Trophoblast cell (in vitro differentiated cells and primary cell): ENCODE measurements at regions not wholly inside any gene's neighbourhood (a gene's known extent, or its start where the extent isn't known, plus 50 kb on each side); places are given as distances from the start of the nearest gene placed in this dataset.
A peak's percentile ranks its signal among the peaks of the same experiment; 100 is the strongest.

Experiments
- DNase-seq, 2 donors: peaks; one replicate each; pipeline ENCODE4 v3.0.0-alpha.2; 2016
- H2AFZ ChIP-seq: 2 replicates; pipeline ENCODE4 v1.6.1; 2013; ENCODE audit warnings: low read length, moderate library complexity, mild to moderate bottlenecking; ENCODE audit not compliant: insufficient read depth, poor library complexity
- H2AK5ac ChIP-seq: 2 replicates; pipeline ENCODE4 v1.6.1; 2013; ENCODE audit warnings: mild to moderate bottlenecking, low read length
- H2BK120ac ChIP-seq: 2 replicates; pipeline ENCODE4 v1.6.1; 2013; ENCODE audit warnings: low read length, mild to moderate bottlenecking, moderate library complexity; ENCODE audit not compliant: insufficient read depth, poor library complexity
- H2BK12ac ChIP-seq: 2 replicates; pipeline ENCODE4 v1.6.1; 2013; ENCODE audit warnings: mild to moderate bottlenecking, low read length, moderate library complexity
- H2BK5ac ChIP-seq: 2 replicates; pipeline ENCODE4 v1.6.1; 2013; ENCODE audit warnings: low read length, low read depth, moderate library complexity, mild to moderate bottlenecking; ENCODE audit not compliant: poor library complexity
- H3K14ac ChIP-seq: 2 replicates; pipeline ENCODE4 v1.6.1; 2013; ENCODE audit warnings: mild to moderate bottlenecking, low read length
- H3K18ac ChIP-seq: 2 replicates; pipeline ENCODE4 v1.6.1; 2013; ENCODE audit warnings: mild to moderate bottlenecking, low read length
- H3K23ac ChIP-seq: 2 replicates; pipeline ENCODE4 v1.6.1; 2013; ENCODE audit warnings: low read length
- H3K27ac ChIP-seq: 2 replicates; pipeline ENCODE4 v1.5.1; 2013; ENCODE audit warnings: low read depth, mild to moderate bottlenecking, inconsistent platforms, low read length, moderate library complexity
- H3K27me3 ChIP-seq: 2 replicates; pipeline ENCODE4 v1.6.1; 2013; ENCODE audit warnings: inconsistent platforms, mild to moderate bottlenecking, low read length, moderate library complexity; ENCODE audit not compliant: insufficient read depth
- H3K36me3 ChIP-seq, 2 experiments: 1 replicate in 1 of 2; 2 replicates in 1 of 2; pipeline ENCODE4 v1.6.1; 2013; ENCODE audit warnings: low read length in 2 of 2, mild to moderate bottlenecking in 2 of 2, moderate library complexity in 1 of 2; ENCODE audit not compliant: insufficient read depth in 2 of 2, control insufficient read depth in 1 of 2
- H3K4ac ChIP-seq: 2 replicates; pipeline ENCODE4 v1.6.1; 2013; ENCODE audit warnings: low read depth, mild to moderate bottlenecking, low read length, moderate library complexity
- H3K4me1 ChIP-seq, 2 experiments: 1 replicate in 1 of 2; 2 replicates in 1 of 2; pipeline ENCODE4 v1.6.1; 2013; ENCODE audit warnings: low read length in 2 of 2, mild to moderate bottlenecking in 2 of 2, moderate library complexity in 1 of 2; ENCODE audit not compliant: insufficient read depth in 2 of 2, control insufficient read depth in 1 of 2
- H3K4me2 ChIP-seq: 2 replicates; pipeline ENCODE4 v1.6.1; 2013; ENCODE audit warnings: inconsistent platforms, mild to moderate bottlenecking, low read length, moderate library complexity
- H3K4me3 ChIP-seq: 2 replicates; pipeline ENCODE4 v1.5.1; 2013; ENCODE audit warnings: mild to moderate bottlenecking, low read depth, low read length, inconsistent platforms
- H3K79me1 ChIP-seq: one replicate; pipeline ENCODE4 v1.6.1; 2013; ENCODE audit warnings: low read length
- H3K79me2 ChIP-seq: 2 replicates; pipeline ENCODE4 v1.6.1; 2013; ENCODE audit warnings: low read length, mild to moderate bottlenecking; ENCODE audit not compliant: control insufficient read depth, insufficient read depth, poor library complexity
- H3K9ac ChIP-seq: 2 replicates; pipeline ENCODE4 v1.6.1; 2013; ENCODE audit warnings: mild to moderate bottlenecking, low read length
- H3K9me3 ChIP-seq: 2 replicates; pipeline ENCODE4 v1.6.1; 2013; ENCODE audit warnings: low read depth, mild to moderate bottlenecking, control low read depth, inconsistent platforms, low read length; ENCODE audit not compliant: insufficient read depth
- H4K12ac ChIP-seq: 2 replicates; pipeline ENCODE4 v1.6.1; 2013; ENCODE audit warnings: low read depth, mild to moderate bottlenecking, low read length, moderate library complexity
- H4K8ac ChIP-seq: 2 replicates; pipeline ENCODE4 v1.6.1; 2013; ENCODE audit warnings: low read depth, mild to moderate bottlenecking, low read length, moderate library complexity
- H4K91ac ChIP-seq: one replicate; pipeline ENCODE4 v1.6.1; 2013; ENCODE audit warnings: low read depth, mild to moderate bottlenecking, low read length, moderate library complexity
- WGBS: extraction: QIAGEN DNeasy Blood & Tissue Kit; methylation state at CpG from one replicate; pipeline ENCODE4 v1.1.7; 2013; ENCODE audit warnings: missing lambda C conversion rate; ENCODE audit not compliant: insufficient read length, insufficient coverage; ENCODE audit errors: extremely low coverage; 5-methylcytosine and 5-hydroxymethylcytosine counted together

DNA sequence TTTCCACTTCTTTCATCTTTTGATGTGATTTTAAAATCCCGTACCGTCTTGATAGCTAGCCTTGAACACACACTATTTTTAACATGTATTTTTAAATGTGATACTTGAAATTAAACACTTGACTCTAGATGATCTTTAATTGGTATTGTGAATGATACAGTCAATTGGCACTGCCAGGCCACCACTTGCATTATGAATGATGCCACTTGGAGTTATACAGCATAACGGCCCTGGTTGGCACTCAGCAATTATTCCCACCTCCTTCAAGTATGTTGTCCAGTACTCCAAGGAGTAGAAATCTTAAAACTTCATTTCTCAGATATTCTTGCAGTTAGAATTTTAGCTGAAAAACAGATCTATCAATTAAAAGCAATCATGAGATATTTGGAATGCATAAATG lies 62.9 kb downstream of the TENT5A start:
- H3K9me3 ChIP-seq = no peaks in the 10 kb centered on the region
- no peak overlapping the region for H2BK5ac ChIP-seq
- H3K4ac ChIP-seq = no peak overlapping the region
- no peak for DNase-seq
- no peak overlapping the region for H3K4me2 ChIP-seq
- H3K9ac ChIP-seq = no peak overlapping the region
- H3K79me2 ChIP-seq = no peaks in the 10 kb centered on the region
- H3K14ac ChIP-seq = no peak overlapping the region
- H3K23ac ChIP-seq = no peak overlapping the region
- H3K27me3 ChIP-seq = no peaks in the 10 kb centered on the region
- no peak overlapping the region for H2AFZ ChIP-seq
- H4K12ac ChIP-seq = no peak overlapping the region
- no CpG with 5 or more reads among the region's 3 CpGs for WGBS
- no peak overlapping the region for H3K18ac ChIP-seq
- H3K27ac ChIP-seq = no peak overlapping the region
- no peak overlapping the region for H2AK5ac ChIP-seq
- no peak overlapping the region for H4K8ac ChIP-seq
- no peak overlapping the region for H2BK12ac ChIP-seq
- H3K4me1 ChIP-seq = no peaks in the 10 kb centered on the region
- H2BK120ac ChIP-seq = no peak overlapping the region
- H3K4me3 ChIP-seq = no peak overlapping the region
- H3K79me1 ChIP-seq = no peaks in the 10 kb centered on the region
- no peak overlapping the region for H4K91ac ChIP-seq
- no peaks in the 10 kb centered on the region for H3K36me3 ChIP-seq

DNA sequence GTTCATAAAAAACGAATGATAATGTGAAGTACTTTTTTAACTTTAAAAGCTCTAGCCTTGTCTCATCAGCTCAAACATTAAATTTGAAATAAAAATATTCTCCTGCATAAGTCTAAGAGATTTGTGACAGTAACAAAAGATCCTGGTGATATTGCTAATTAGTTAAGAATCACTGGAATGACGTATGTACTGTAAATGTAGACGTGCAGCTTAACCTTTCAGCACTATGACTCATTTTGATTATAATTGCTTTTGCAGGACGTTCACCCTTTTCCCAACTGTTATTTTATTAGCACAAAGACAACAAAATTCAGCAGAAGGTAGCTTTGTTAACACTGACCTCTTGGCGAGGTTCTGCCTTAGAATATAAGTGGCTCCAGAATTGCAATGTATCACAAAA lies 68.6 kb downstream of the TENT5A start:
- DNase-seq = peak; percentile 7 to 55
- Histone ChIP-seq H2AFZ (no peak overlapping the region), H3K79me1 (no peaks in the 10 kb centered on the region), H3K36me3 (no peaks in the 10 kb centered on the region), H3K4me1 (no peaks in the 10 kb centered on the region), H3K9me3 (no peaks in the 10 kb centered on the region), H3K23ac (no peak overlapping the region), H3K4me3 (no peak overlapping the region), H3K4ac (no peak overlapping the region), H2BK120ac (no peak overlapping the region), H4K8ac (no peak overlapping the region), H3K14ac (no peak overlapping the region), H3K27ac (no peak overlapping the region), H3K79me2 (no peaks in the 10 kb centered on the region), H2BK5ac (no peak overlapping the region), H4K12ac (no peak overlapping the region), H2AK5ac (no peak overlapping the region), H3K4me2 (no peak overlapping the region), H3K27me3 (no peaks in the 10 kb centered on the region), H3K18ac (no peak overlapping the region), H2BK12ac (no peak overlapping the region), H4K91ac (no peak overlapping the region), H3K9ac (no peak overlapping the region)
- no CpG with 5 or more reads among the region's 5 CpGs for WGBS

DNA sequence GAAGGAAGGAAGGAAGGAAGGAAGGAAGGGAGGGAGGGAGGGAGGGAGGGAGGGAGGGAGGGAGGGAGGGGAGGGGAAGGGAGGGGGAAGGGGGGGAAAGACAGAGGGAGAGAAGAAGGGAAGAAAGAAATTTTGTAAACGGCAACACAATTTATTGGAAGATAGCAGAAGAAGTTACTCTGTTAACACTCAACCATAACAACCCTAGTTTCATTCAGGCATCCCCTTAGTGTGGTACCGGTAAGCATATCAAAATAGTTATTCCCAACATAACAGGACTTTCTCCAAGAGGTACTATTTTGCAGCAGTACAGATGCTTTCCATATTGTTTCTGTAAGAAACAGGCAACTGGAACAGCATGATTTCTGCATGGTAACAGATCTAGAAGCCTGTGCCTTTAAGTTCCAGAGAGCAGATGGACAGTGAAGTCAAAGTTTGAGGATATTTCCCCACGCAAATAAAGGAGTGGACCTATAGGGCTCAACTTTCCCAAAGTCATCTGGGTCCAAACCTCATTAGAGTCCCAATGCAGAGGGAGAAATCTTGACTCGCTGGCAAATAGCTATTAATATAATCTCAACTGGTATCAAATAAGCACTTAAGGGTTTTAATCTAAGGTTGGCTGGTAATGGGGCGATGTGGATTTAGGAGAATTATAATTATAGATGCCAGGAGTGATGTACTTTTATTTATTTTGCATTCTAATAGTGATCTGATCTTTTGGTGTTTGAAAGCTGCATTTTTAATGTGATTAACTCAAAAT lies 69.4 kb downstream of the TENT5A start:
- Histone ChIP-seq H3K4me2 (no peak overlapping the region), H3K79me1 (no peaks in the 10 kb centered on the region), H3K36me3 (no peaks in the 10 kb centered on the region), H3K14ac (no peak overlapping the region), H3K4me3 (no peak overlapping the region), H2BK5ac (no peak overlapping the region), H3K27me3 (no peaks in the 10 kb centered on the region), H3K27ac (no peak overlapping the region), H3K18ac (no peak overlapping the region), H3K9me3 (no peaks in the 10 kb centered on the region), H2BK120ac (no peak overlapping the region), H4K12ac (no peak overlapping the region), H3K4ac (no peak overlapping the region), H3K9ac (no peak overlapping the region), H3K23ac (no peak overlapping the region), H3K4me1 (no peaks in the 10 kb centered on the region), H4K8ac (no peak overlapping the region), H2BK12ac (no peak overlapping the region), H2AFZ (no peak overlapping the region), H2AK5ac (no peak overlapping the region), H3K79me2 (no peaks in the 10 kb centered on the region), H4K91ac (no peak overlapping the region)
- 100% methylated on average over 1 of the region's 5 CpGs for WGBS
- DNase-seq = no peak

DNA sequence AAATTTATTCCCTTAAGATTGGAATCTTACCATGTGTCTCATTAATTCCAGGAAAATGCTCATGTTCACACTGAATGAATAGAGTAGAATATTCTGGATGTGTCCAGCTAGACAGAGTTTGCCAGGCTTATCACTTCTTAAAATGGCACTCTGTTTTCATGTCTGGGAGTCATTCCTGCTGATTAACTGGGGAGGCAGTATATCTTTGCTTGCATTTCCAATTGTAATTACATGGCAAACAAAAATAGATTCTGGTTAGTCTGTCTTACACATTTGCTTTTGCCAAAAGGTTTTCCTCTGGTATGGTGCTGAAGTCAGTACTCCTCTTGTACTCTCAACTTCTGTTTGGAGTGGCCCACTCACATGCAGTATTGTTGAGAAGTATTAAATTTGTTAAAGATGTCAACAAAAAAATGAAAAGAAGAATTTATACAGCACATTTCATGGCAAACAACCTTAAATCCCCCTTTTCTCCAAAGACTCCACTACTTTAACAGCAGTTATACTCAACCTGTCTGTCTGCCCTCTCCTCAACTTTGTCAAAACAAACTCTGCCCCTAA lies 70.2 kb downstream of the TENT5A start:
- H3K4me2 ChIP-seq = no peak overlapping the region
- no peak overlapping the region for H3K9ac ChIP-seq
- H3K27me3 ChIP-seq = no peaks in the 10 kb centered on the region
- H3K79me1 ChIP-seq = no peaks in the 10 kb centered on the region
- no peaks in the 10 kb centered on the region for H3K4me1 ChIP-seq
- H2BK12ac ChIP-seq = no peak overlapping the region
- no peak for DNase-seq
- no peak overlapping the region for H3K27ac ChIP-seq
- H2AFZ ChIP-seq = no peak overlapping the region
- H4K12ac ChIP-seq = no peak overlapping the region
- no peaks in the 10 kb centered on the region for H3K79me2 ChIP-seq
- H3K9me3 ChIP-seq = no peaks in the 10 kb centered on the region
- H2BK5ac ChIP-seq = no peak overlapping the region
- H3K23ac ChIP-seq = no peak overlapping the region
- no peak overlapping the region for H4K91ac ChIP-seq
- no peak overlapping the region for H2AK5ac ChIP-seq
- no peaks in the 10 kb centered on the region for H3K36me3 ChIP-seq
- H2BK120ac ChIP-seq = no peak overlapping the region
- no peak overlapping the region for H3K4me3 ChIP-seq
- no peak overlapping the region for H3K4ac ChIP-seq
- no peak overlapping the region for H3K18ac ChIP-seq
- no peak overlapping the region for H4K8ac ChIP-seq
- H3K14ac ChIP-seq = no peak overlapping the region
